Lung (tissue), 11 donors: ENCODE measurements at regions not wholly inside any gene's neighbourhood (a gene's known extent, or its start where the extent isn't known, plus 50 kb on each side); places are given as distances from the start of the nearest gene placed in this dataset.
A peak's percentile ranks its signal among the peaks of the same experiment; 100 is the strongest.

ENCODE experiments used
- ATAC-seq: fragments of 200-7000 bp; cut with Tn5 transposase; one replicate; pipeline ENCODE4 v1.9.1; 2020; ENCODE audit warnings: moderate number of reproducible peaks; ENCODE audit not compliant: insufficient read depth, low FRiP score
- DNase-seq, 3 donors: peaks; one replicate each; pipeline ENCODE4 v3.0.0-alpha.2; 2013 to 2017
- H3K27ac ChIP-seq, 2 donors: one replicate each; pipeline ENCODE4 v1.5.1; 2013; ENCODE audit warnings: mild to moderate bottlenecking in 2 of 2, moderate library complexity in 2 of 2, control low read depth in 1 of 2, inconsistent platforms in 1 of 2, low read depth in 1 of 2, low read length in 1 of 2
- H3K27me3 ChIP-seq, 3 donors: one replicate each; pipeline ENCODE4 v1.5.1; 2013; ENCODE audit warnings: low read length in 2 of 3; ENCODE audit not compliant: control insufficient read depth in 3 of 3, insufficient read depth in 3 of 3
- H3K36me3 ChIP-seq, 4 donors: one replicate each; pipeline ENCODE4 v1.5.1; 2013; ENCODE audit warnings: low read length in 4 of 4, mild to moderate bottlenecking in 1 of 4, moderate library complexity in 1 of 4; ENCODE audit not compliant: control insufficient read depth in 4 of 4, insufficient read depth in 4 of 4
- H3K4me1 ChIP-seq, 5 donors: one replicate each; pipeline ENCODE4 v1.5.1; 2013; ENCODE audit warnings: low read length in 5 of 5, mild to moderate bottlenecking in 2 of 5, moderate library complexity in 1 of 5; ENCODE audit not compliant: control insufficient read depth in 5 of 5, insufficient read depth in 5 of 5
- H3K4me3 ChIP-seq: one replicate; pipeline ENCODE4 v1.5.1; 2013; ENCODE audit warnings: mild to moderate bottlenecking, control low read depth, moderate library complexity
- H3K9ac ChIP-seq, 2 donors: one replicate each; pipeline ENCODE4 v1.5.1; 2013; ENCODE audit warnings: low read length in 2 of 2, control low read depth in 1 of 2; ENCODE audit not compliant: insufficient read depth in 1 of 2
- H3K9me3 ChIP-seq, 4 donors: one replicate each; pipeline ENCODE4 v1.5.1; 2013; ENCODE audit warnings: low read length in 3 of 4, mild to moderate bottlenecking in 1 of 4, moderate library complexity in 1 of 4; ENCODE audit not compliant: control insufficient read depth in 4 of 4, insufficient read depth in 3 of 4
- CTCF ChIP-seq: IDR thresholded peaks from 2 replicates; pipeline ENCODE4 v1.5.1; 2012; ENCODE audit warnings: mild to moderate bottlenecking; ENCODE audit errors: control extremely low read depth, extremely low read depth
- WGBS, 2 donors: extraction: QIAGEN DNeasy Blood & Tissue Kit; methylation state at CpG; one replicate each; pipeline ENCODE4 v1.1.7; 2013; 5-methylcytosine and 5-hydroxymethylcytosine counted together
- donor health status: control.
- donor health status: control.
- donor health status: Bipolar disorder and iron deficiency.
- donor health status: healthy.
- donor health status: DM: yes; HTN: yes; CAD: no.

GRCh38 chr3:31367518-31367917 is 165.2 kb upstream of the STT3B start:
- no peak overlapping the region for H3K4me3 ChIP-seq
- H3K9ac ChIP-seq, result no peak overlapping the region
- no peak overlapping the region for H3K27ac ChIP-seq
- no peak for TF ChIP-seq CTCF
- DNase-seq, result no peak
- H3K9me3 ChIP-seq, result peaks cover 0 to 3% (median 0%) of the 10 kb centered on the region in 4 donors
- H3K27me3 ChIP-seq, result no peaks in the 10 kb centered on the region
- peaks cover 0 to 9% (median 0%) of the 10 kb centered on the region in 5 donors for H3K4me1 ChIP-seq
- ATAC-seq, result no peak
- 88 to 97% methylated on average over 2 of the region's 2 CpGs for WGBS, 2 donors
- no peaks in the 10 kb centered on the region for H3K36me3 ChIP-seq

- Histone ChIP-seq H3K9ac (no peak overlapping the region), H3K9me3 (peaks cover 0 to 3% (median 0%) of the 10 kb centered on the region in 4 donors), H3K27me3 (no peaks in the 10 kb centered on the region), H3K4me3 (no peak overlapping the region), H3K36me3 (no peaks in the 10 kb centered on the region), H3K4me1 (peaks cover 0 to 9% (median 0%) of the 10 kb centered on the region in 5 donors), H3K27ac (no peak overlapping the region)
- ATAC-seq (no peak), DNase-seq (peak in 2 of 3 donors; percentile 54 to 62)
- 77 to 86% methylated on average over 2 of the region's 2 CpGs for WGBS, 2 donors
- TF ChIP-seq CTCF, result no peak
These were observed 162.9 kb upstream of the STT3B start for GRCh38 chr3:31369637-31370379.

GRCh38 chr3:31370380-31370666 is 162.4 kb upstream of the STT3B start:
- Histone ChIP-seq H3K27ac (no peak overlapping the region), H3K9ac (no peak overlapping the region), H3K27me3 (no peaks in the 10 kb centered on the region), H3K4me3 (no peak overlapping the region), H3K4me1 (peaks cover 0 to 9% (median 0%) of the 10 kb centered on the region in 5 donors), H3K36me3 (no peaks in the 10 kb centered on the region), H3K9me3 (peaks cover 0 to 3% (median 0%) of the 10 kb centered on the region in 4 donors)
- ATAC-seq, result no peak
- TF ChIP-seq CTCF, result no peak
- no peak for DNase-seq

GRCh38 chr3:31370681-31371080 is 162.0 kb upstream of the STT3B start:
- 59 to 63% methylated on average over 2 of the region's 2 CpGs for WGBS, 2 donors
- DNase-seq (peak in 1 of 3 donors; percentile 29), ATAC-seq (no peak)
- peaks cover 0 to 9% (median 0%) of the 10 kb centered on the region in 5 donors for H3K4me1 ChIP-seq
- H3K27ac ChIP-seq, result no peak overlapping the region
- TF ChIP-seq CTCF, result no peak
- H3K9me3 ChIP-seq, result peaks cover 0 to 3% (median 0%) of the 10 kb centered on the region in 4 donors
- no peak overlapping the region for H3K4me3 ChIP-seq
- no peaks in the 10 kb centered on the region for H3K36me3 ChIP-seq
- H3K9ac ChIP-seq, result no peak overlapping the region
- H3K27me3 ChIP-seq, result no peaks in the 10 kb centered on the region
